Osteoblast (primary cell): ENCODE measurements at regions not wholly inside any gene's neighbourhood (a gene's known extent, or its start where the extent isn't known, plus 50 kb on each side); places are given as distances from the start of the nearest gene placed in this dataset.
A peak's percentile ranks its signal among the peaks of the same experiment; 100 is the strongest.

ENCODE experiments used
- DNase-seq: peaks from one replicate; pipeline ENCODE4 v3.0.0; 2011; ENCODE audit warnings: low spot score, mixed read lengths; ENCODE audit not compliant: insufficient read length; ENCODE audit errors: missing footprints
- H2AFZ ChIP-seq: 2 replicates; pipeline ENCODE4 v1.6.0; 2011; ENCODE audit warnings: mild to moderate bottlenecking, low read length
- H3K27ac ChIP-seq: 2 replicates; pipeline ENCODE4 v1.5.1; 2011; ENCODE audit warnings: mild to moderate bottlenecking, low read depth, low read length, moderate library complexity
- H3K27me3 ChIP-seq: 2 replicates; pipeline ENCODE4 v1.6.0; 2012; ENCODE audit warnings: mild to moderate bottlenecking, control low read depth, inconsistent platforms, low read length, moderate library complexity; ENCODE audit not compliant: insufficient read depth
- H3K36me3 ChIP-seq: 2 replicates; pipeline ENCODE4 v1.5.1; 2011; ENCODE audit warnings: mild to moderate bottlenecking, low read length, control low read depth, moderate library complexity; ENCODE audit not compliant: insufficient read depth
- H3K4me1 ChIP-seq: 2 replicates; pipeline ENCODE4 v1.5.1; 2011; ENCODE audit warnings: mild to moderate bottlenecking, low read length, control low read depth, moderate library complexity; ENCODE audit not compliant: insufficient read depth
- H3K4me2 ChIP-seq: 2 replicates; pipeline ENCODE4 v1.6.0; 2011; ENCODE audit warnings: mild to moderate bottlenecking, low read length; ENCODE audit not compliant: insufficient read depth
- H3K4me3 ChIP-seq: fragments of 200-600 bp; sonication (generic); 3 replicates; pipeline ENCODE4 v1.5.1; 2012; ENCODE audit warnings: mild to moderate bottlenecking, low read length, inconsistent platforms; ENCODE audit not compliant: insufficient read depth
- H3K79me2 ChIP-seq: 2 replicates; pipeline ENCODE4 v1.6.0; 2012; ENCODE audit warnings: mild to moderate bottlenecking, low read length, control low read depth, inconsistent platforms; ENCODE audit not compliant: insufficient read depth
- H3K9me3 ChIP-seq: 2 replicates; pipeline ENCODE4 v1.5.1; 2011; ENCODE audit warnings: low read depth, low read length, control low read depth
- H4K20me1 ChIP-seq: 2 replicates; pipeline ENCODE4 v1.6.0; 2012; ENCODE audit warnings: mild to moderate bottlenecking, low read length, control low read depth; ENCODE audit not compliant: insufficient read depth
- CTCF ChIP-seq: IDR thresholded peaks from 2 replicates; pipeline ENCODE4 v1.5.1; 2011; ENCODE audit warnings: mild to moderate bottlenecking, low read depth, low read length, moderate library complexity; ENCODE audit errors: extremely low read depth

- no peak overlapping the region for H3K4me2 ChIP-seq
- H3K4me1 ChIP-seq = no peaks in the 10 kb centered on the region
- H3K79me2 ChIP-seq = no peaks in the 10 kb centered on the region
- H3K36me3 ChIP-seq = no peaks in the 10 kb centered on the region
- H3K9me3 ChIP-seq = no peaks in the 10 kb centered on the region
- no peak overlapping the region for H3K4me3 ChIP-seq
- no peak overlapping the region for H3K27ac ChIP-seq
- no peak overlapping the region for H2AFZ ChIP-seq
- no peak for TF ChIP-seq CTCF
- no peaks in the 10 kb centered on the region for H4K20me1 ChIP-seq
- DNase-seq = no peak
- H3K27me3 ChIP-seq = no peaks in the 10 kb centered on the region
Observed at GRCh38 chr4:4930677-4931076, 71.2 kb downstream of the MSX1 start.

GRCh38 chr4:4935974-4936373 is 76.5 kb downstream of the MSX1 start:
- no peak overlapping the region for H2AFZ ChIP-seq
- H3K9me3 ChIP-seq = no peaks in the 10 kb centered on the region
- H4K20me1 ChIP-seq = no peaks in the 10 kb centered on the region
- H3K4me3 ChIP-seq = no peak overlapping the region
- no peak overlapping the region for H3K4me2 ChIP-seq
- no peak overlapping the region for H3K27ac ChIP-seq
- H3K79me2 ChIP-seq = no peaks in the 10 kb centered on the region
- peaks cover 5% of the 10 kb centered on the region for H3K27me3 ChIP-seq
- no peaks in the 10 kb centered on the region for H3K4me1 ChIP-seq
- H3K36me3 ChIP-seq = no peaks in the 10 kb centered on the region
- no peak for DNase-seq
- TF ChIP-seq CTCF = no peak

DNA sequence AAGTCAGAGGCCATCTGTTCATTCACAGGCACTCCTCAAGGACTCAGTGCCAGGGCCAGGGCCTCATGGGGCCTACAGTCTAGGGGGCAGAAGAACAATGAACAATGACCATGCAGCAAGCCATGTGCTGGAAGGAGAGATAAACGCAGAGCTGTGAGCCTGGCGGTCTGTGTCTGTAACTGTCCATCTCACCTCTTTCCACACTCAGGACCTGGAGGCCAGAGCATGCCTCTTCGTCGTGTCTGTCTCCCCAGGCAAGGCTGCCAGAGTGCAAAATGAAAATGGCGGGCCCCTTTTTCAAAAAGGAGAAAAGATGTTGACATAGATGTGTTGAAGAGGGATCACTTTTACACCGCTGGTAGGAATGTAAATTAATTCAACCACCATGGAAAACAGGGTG is 78.5 kb downstream of the MSX1 start:
- no peak for DNase-seq
- H3K9me3 ChIP-seq = no peaks in the 10 kb centered on the region
- peaks cover 5% of the 10 kb centered on the region for H3K27me3 ChIP-seq
- no peaks in the 10 kb centered on the region for H3K4me1 ChIP-seq
- no peaks in the 10 kb centered on the region for H3K79me2 ChIP-seq
- H3K36me3 ChIP-seq = no peaks in the 10 kb centered on the region
- H4K20me1 ChIP-seq = no peaks in the 10 kb centered on the region
- H2AFZ ChIP-seq = no peak overlapping the region
- no peak overlapping the region for H3K4me2 ChIP-seq
- H3K4me3 ChIP-seq = no peak overlapping the region
- TF ChIP-seq CTCF = no peak
- no peak overlapping the region for H3K27ac ChIP-seq

GRCh38 chr4:4941751-4942150 is 77.5 kb downstream of the CYTL1 start:
- Histone ChIP-seq H2AFZ (no peak overlapping the region), H3K79me2 (no peaks in the 10 kb centered on the region), H3K4me1 (no peaks in the 10 kb centered on the region), H3K4me2 (no peak overlapping the region), H3K9me3 (no peaks in the 10 kb centered on the region), H3K27ac (no peak overlapping the region), H3K27me3 (peaks cover 5% of the 10 kb centered on the region), H3K4me3 (no peak overlapping the region), H4K20me1 (no peaks in the 10 kb centered on the region), H3K36me3 (no peaks in the 10 kb centered on the region)
- DNase-seq = peak; percentile 55
- TF ChIP-seq CTCF = no peak
